Nephron (organoid): ENCODE measurements at regions not wholly inside any gene's neighbourhood (a gene's known extent, or its start where the extent isn't known, plus 50 kb on each side); places are given as distances from the start of the nearest gene placed in this dataset.

ENCODE experiments used
- H3K27ac Mint-ChIP-seq, 3 experiments: 2 replicates each; pipeline ENCODE4 v1.8.0; 2020; ENCODE audit warnings: mixed read lengths in 3 of 3, mild to moderate bottlenecking in 2 of 3, moderate library complexity in 1 of 3
- H3K27me3 Mint-ChIP-seq: 2 replicates; pipeline ENCODE4 v1.8.0; 2021; ENCODE audit warnings: low read depth, mild to moderate bottlenecking, moderate library complexity, mixed read lengths
- H3K36me3 Mint-ChIP-seq: 2 replicates; pipeline ENCODE4 v1.8.0; 2020; ENCODE audit warnings: low read depth, mixed read lengths
- H3K4me1 Mint-ChIP-seq: 2 replicates; pipeline ENCODE4 v1.8.0; 2020; ENCODE audit warnings: mixed read lengths
- H3K4me3 Mint-ChIP-seq, 3 experiments: 2 replicates each; pipeline ENCODE4 v1.8.0; 2020; ENCODE audit warnings: mild to moderate bottlenecking in 3 of 3, mixed read lengths in 3 of 3, moderate library complexity in 2 of 3
- H3K9me3 Mint-ChIP-seq: 2 replicates; pipeline ENCODE4 v1.8.0; 2020; ENCODE audit warnings: mixed read lengths
- CTCF ChIP-seq, 3 experiments: fragments of 200-600 bp; sonication (generic); IDR thresholded peaks; one replicate each; pipeline ENCODE4 v1.5.0; 2021; ENCODE audit warnings: antibody characterized with exemption in 3 of 3; ENCODE audit not compliant: unreplicated experiment in 3 of 3

GRCh38 chr19:28519952-28520861, 692.7 kb downstream of the UQCRFS1 start:
- Mint-ChIP-seq H3K27me3 (peaks cover 3% of the 10 kb centered on the region), H3K36me3 (no peaks in the 10 kb centered on the region), H3K4me3 (no peak overlapping the region), H3K4me1 (peaks cover 19% of the 10 kb centered on the region), H3K9me3 (peaks cover 2% of the 10 kb centered on the region), H3K27ac (peak overlapping the region in 1 of 3 experiments; percentile 24)
- TF ChIP-seq CTCF (IDR thresholded peaks at IDR 0.05; ENCODE audit: unreplicated experiment in 3 of 3), result no peak

- H3K27ac Mint-ChIP-seq, result no peak overlapping the region
- H3K9me3 Mint-ChIP-seq, result peaks cover 2% of the 10 kb centered on the region
- no peak for TF ChIP-seq CTCF (IDR thresholded peaks at IDR 0.05; ENCODE audit: unreplicated experiment in 3 of 3)
- peaks cover 19% of the 10 kb centered on the region for H3K4me1 Mint-ChIP-seq
- H3K4me3 Mint-ChIP-seq, result no peak overlapping the region
- no peaks in the 10 kb centered on the region for H3K36me3 Mint-ChIP-seq
- peaks cover 3% of the 10 kb centered on the region for H3K27me3 Mint-ChIP-seq
These were observed 693.7 kb downstream of the UQCRFS1 start for GRCh38 chr19:28519218-28519779.

GRCh38 chr19:28516415-28516872, 696.5 kb downstream of the UQCRFS1 start:
- H3K4me1 Mint-ChIP-seq, result peaks cover 5% of the 10 kb centered on the region
- no peak overlapping the region for H3K4me3 Mint-ChIP-seq
- H3K36me3 Mint-ChIP-seq, result no peaks in the 10 kb centered on the region
- H3K27ac Mint-ChIP-seq, result no peak overlapping the region
- peaks cover 1% of the 10 kb centered on the region for H3K9me3 Mint-ChIP-seq
- no peak for TF ChIP-seq CTCF (IDR thresholded peaks at IDR 0.05; ENCODE audit: unreplicated experiment in 3 of 3)
- H3K27me3 Mint-ChIP-seq, result peaks cover 6% of the 10 kb centered on the region

GRCh38 chr19:28514166-28514565, 698.8 kb downstream of the UQCRFS1 start:
- H3K27ac Mint-ChIP-seq, result no peak overlapping the region

GRCh38 chr19:28511655-28512054, 701.3 kb downstream of the UQCRFS1 start:
- no peak for TF ChIP-seq CTCF (IDR thresholded peaks at IDR 0.05; ENCODE audit: unreplicated experiment in 3 of 3)
- peaks cover 3% of the 10 kb centered on the region for H3K9me3 Mint-ChIP-seq
- H3K36me3 Mint-ChIP-seq, result no peaks in the 10 kb centered on the region
- H3K4me1 Mint-ChIP-seq, result peaks cover 8% of the 10 kb centered on the region
- H3K27ac Mint-ChIP-seq, result no peak overlapping the region
- peaks cover 4% of the 10 kb centered on the region for H3K27me3 Mint-ChIP-seq
- no peak overlapping the region for H3K4me3 Mint-ChIP-seq

More at GRCh38 chr19:28514166-28514565, 698.8 kb downstream of the UQCRFS1 start:
- no peak for TF ChIP-seq CTCF (IDR thresholded peaks at IDR 0.05; ENCODE audit: unreplicated experiment in 3 of 3)
- Mint-ChIP-seq H3K27me3 (peaks cover 6% of the 10 kb centered on the region), H3K9me3 (peaks cover 3% of the 10 kb centered on the region), H3K36me3 (no peaks in the 10 kb centered on the region), H3K4me1 (peaks cover under 1% of the 10 kb centered on the region), H3K4me3 (no peak overlapping the region)
